DMS53 (cell line): ENCODE measurements at regions not wholly inside any gene's neighbourhood (a gene's known extent, or its start where the extent isn't known, plus 50 kb on each side); places are given as distances from the start of the nearest gene placed in this dataset.

Source experiments
- DNase-seq: peaks from one replicate; lab custom pipeline; 2025; lab: John Stamatoyannopoulos, UW

- no peak for DNase-seq
Observed at GRCh38 chr4:26139310-26139924, 181.4 kb upstream of the RBPJ start.

GRCh38 chr4:26140150-26140898 lies 180.5 kb upstream of the RBPJ start:
- no peak for DNase-seq

- no peak for DNase-seq
Observed at GRCh38 chr4:26141051-26141721, 179.6 kb upstream of the RBPJ start.

DNA sequence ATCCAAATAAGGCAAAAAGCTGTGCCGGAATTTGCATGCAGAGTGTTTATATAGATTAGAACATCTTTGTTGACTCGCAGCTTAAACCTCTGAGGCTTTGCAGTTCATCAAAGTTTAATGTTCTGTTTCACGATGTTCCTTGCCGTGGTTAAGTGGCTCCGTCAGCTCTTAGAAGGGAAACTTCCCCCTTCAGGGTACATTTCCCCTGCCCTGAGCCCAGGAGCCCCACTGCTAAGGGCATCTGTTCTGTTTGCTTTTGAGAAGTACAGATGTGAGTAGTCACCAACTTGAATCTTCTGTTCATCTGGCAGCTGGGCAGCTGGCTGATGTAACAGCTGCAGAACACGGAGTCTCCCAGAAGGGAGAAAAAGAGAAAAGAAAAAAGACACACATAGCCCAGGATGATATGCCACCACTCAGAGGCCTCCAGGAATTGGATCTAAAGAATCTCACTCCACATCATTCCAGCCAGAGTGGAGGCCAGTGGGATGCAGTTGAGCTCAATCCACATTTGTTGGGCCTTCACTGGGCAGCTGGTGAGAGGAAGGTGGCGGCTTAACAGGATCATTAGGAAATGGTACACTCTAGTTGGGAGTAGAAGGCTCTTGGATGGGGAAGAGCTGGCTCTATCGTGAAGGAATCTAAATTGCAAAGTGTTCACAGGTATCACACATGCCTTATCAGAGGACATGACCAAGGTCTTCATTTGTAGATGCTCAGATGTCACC lies 178.7 kb upstream of the RBPJ start:
- peak; percentile 39 for DNase-seq

- no peak for DNase-seq
Observed at GRCh38 chr4:26144526-26145155, 176.2 kb upstream of the RBPJ start.

GRCh38 chr4:26145212-26145611 lies 175.6 kb upstream of the RBPJ start:
- DNase-seq = peak; percentile 40

DNA sequence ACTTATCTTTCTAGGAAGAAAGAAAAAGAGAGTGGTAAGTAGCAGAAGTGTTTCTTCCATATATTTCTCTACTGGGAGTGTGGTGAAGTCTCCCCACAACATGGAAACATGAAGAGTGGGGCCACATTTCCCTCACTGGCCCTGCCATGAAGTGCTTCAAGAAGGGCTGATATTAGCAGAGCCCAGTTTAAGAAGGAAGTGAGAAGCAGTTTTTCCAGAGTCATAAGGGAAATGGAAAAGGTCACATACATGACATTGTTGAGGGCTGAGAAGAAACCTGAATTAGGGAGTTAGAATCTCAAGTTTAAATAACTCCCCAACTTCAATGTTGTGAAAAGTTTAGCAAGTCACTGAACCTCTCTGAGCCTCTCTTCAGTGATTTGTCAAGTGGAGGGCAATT lies 171.9 kb upstream of the RBPJ start:
- DNase-seq = no peak

DNA sequence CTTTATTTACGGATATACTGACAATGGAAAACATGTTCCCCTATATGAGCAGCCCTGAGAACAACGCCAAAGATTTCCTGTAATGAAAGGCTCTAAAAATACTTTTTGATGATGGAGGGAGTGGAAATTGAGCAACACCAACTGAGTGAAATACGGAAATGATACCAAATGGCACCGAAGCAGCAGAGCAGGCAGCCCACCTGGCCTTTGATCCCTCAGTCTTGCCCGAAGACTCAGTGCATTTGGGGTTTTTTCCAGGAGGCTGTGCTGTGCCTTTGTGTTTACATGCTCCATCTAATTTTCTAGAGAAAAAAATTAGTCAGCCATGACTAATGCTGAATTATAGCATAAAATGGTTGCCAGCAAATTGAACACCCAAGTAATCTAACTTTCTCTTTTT lies 169.9 kb upstream of the RBPJ start:
- no peak for DNase-seq

DNA sequence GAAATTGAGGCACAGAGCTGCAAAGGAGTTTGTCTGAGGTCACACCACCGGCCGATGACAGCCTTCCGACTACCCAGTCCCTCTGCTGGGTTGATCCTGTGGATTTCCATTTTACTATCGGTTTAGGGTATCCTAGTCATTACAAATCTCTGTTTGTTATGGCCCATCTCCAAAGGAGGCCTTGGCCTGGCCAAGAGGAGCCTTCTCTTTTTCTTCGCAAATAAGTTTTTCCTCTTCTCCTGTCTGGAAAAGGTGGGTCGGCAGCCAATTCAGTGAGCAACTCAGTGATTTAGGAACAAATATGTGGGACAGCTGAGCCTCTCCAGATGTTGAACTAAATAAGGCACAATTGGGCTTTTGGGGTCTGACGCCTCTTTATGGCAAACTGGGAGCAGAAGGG lies 169.2 kb upstream of the RBPJ start:
- DNase-seq = no peak

GRCh38 chr4:26152056-26152455 lies 168.8 kb upstream of the RBPJ start:
- no peak for DNase-seq

GRCh38 chr4:26157541-26157940 lies 163.3 kb upstream of the RBPJ start:
- no peak for DNase-seq

GRCh38 chr4:26160591-26160990 lies 160.2 kb upstream of the RBPJ start:
- DNase-seq = no peak

DNA sequence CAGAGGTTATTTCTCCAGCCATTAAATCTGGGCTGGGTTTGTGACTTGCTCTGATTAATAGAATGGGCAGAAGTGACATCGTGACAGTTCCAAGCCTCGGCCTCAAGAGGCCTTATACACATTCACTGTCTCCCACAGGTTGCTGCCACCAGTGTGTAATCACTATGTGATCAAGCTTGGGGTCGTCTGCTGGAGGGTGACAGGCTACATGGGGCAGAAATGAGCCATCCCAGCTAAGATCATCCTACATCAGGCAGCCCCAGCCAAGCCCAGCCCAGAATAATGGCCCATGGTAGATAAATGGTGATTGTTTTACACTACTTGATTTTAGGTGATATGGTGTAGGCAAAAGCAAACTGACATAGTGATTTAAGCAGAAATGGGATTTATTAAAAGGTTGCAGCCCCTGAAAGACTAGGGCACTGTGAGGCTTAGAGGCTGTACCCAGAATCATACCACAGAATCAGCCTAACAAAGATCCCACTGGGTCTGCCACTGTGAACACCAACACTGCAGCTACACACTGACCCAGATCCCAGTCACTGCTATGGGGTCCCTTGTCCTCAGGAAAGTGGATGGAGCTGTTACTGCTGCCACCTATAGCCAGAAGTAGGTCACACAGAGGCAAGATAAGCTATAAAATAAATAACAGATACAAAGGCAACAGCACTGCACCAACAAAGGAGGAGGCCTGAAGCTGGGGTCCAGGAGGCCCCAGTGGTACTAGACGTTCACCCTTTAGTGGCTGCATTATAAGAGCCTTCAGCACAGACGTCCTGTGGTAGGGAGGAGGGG lies 159.6 kb upstream of the RBPJ start:
- peak; percentile 44 for DNase-seq

DNA sequence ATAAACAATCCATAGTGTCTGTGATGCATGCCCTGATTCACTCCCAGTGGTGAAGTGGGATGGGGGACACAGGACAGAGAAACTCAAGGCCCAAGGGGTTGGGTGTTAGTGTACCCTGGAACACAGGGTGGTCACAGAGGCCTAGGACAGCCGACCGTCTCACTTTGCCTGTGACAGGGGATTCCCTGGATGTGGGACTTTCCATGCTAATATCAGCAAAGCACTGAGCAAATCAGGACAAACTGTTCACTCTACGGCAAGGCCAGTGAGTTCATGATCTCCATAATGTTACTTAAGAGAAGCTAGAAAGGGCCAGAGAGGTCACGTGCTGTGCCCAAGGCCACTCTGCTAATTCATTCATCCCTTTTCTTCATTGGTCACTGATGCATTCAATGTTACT lies 158.7 kb upstream of the RBPJ start:
- DNase-seq = no peak

DNA sequence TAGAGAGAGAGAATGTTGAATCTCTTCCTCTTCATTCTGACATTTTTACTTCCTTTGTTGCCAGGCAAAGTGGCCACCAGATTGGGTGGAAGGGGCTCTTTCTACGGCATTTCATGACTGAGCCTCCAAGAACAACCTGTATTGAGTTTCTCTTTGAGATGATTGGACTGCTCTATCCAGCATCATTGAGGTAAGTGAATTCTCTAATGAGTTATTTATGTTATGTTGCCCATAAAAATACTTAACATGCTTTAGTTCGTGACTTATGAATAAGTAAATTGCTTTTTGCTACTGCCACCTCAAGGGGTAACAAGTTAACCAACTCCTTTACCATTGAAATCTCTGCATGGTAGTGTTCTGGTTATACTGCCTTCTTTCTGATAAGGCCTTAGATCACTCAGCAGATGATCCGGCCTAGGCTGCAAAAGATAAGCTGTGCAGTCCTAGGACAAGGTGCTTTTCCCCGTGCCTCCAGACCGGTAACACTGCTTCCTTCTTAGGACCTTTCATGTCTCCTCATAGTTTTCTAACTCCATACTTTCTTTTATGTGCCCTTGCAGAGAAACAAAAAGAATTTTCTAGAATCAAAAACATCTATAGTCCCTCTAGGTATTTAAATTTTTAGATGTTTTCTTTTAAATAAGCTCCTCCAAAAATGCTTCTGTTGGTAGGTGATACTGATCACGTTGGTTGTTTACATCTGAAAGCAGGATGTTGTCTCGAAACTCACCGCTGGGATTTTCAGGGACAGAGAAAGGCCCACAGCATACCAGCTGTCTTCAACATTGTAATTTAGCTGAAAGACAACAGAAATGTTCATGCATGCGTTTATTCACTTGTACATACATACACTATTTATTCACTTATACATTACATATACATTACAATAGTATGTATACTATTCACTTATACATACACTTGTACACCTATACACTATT lies 157.1 kb upstream of the RBPJ start:
- DNase-seq = no peak

- DNase-seq = no peak
Observed at GRCh38 chr4:26171501-26171900, 149.3 kb upstream of the RBPJ start.

GRCh38 chr4:26171941-26172340 lies 148.9 kb upstream of the RBPJ start:
- DNase-seq = peak; percentile 13

- DNase-seq = no peak
Observed at GRCh38 chr4:26173619-26174018, 147.2 kb upstream of the RBPJ start.

DNA sequence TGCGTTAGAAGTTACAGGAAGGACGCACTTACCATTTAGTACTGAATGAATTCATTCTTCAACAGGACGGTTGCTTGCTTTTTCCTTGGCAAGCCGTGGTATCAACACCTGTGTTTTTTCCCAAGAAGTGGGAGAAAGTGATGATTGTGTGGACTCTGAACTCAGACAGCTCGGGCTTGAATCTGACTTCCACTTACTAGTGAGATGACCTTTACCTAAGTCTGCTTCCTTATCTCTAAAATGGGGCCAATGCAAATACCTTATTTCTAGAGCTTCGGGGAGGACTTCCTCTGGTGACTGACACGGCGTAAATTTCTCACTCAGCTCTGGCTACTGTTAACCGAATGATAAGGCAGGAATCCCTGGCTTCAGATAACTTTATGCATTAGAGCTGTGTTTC lies 146.8 kb upstream of the RBPJ start:
- DNase-seq = no peak
